OCI-M2 (cell line): ENCODE measurements at regions not wholly inside any gene's neighbourhood (a gene's known extent, or its start where the extent isn't known, plus 50 kb on each side); places are given as distances from the start of the nearest gene placed in this dataset.
"Not testable (repeated sequence)": the region's sequence is repeated elsewhere in the genome, so short reads cannot be mapped to it uniquely, and the experiment has no call there.

Experiments used
- DNase-seq: peaks from one replicate; lab custom pipeline; 2025; ENCODE audit not compliant: unreplicated experiment; lab: John Stamatoyannopoulos, UW

GRCh38 chr6:134678436-134678889 lies 271.4 kb downstream of the ALDH8A1 start:
- DNase-seq, result no peak

GRCh38 chr6:134676307-134677281 lies 273.3 kb downstream of the ALDH8A1 start:
- no peak for DNase-seq

GRCh38 chr6:134675110-134676054 lies 274.5 kb downstream of the ALDH8A1 start:
- DNase-seq, result no peak

- no peak for DNase-seq
These were observed 275.3 kb downstream of the ALDH8A1 start for GRCh38 chr6:134674562-134674961.

- DNase-seq, result no peak
These were observed 280.4 kb downstream of the ALDH8A1 start for GRCh38 chr6:134669485-134669884.

GRCh38 chr6:134667111-134667510 lies 282.8 kb downstream of the ALDH8A1 start:
- DNase-seq, result no peak

- DNase-seq, result no peak
These were observed 283.8 kb downstream of the ALDH8A1 start for GRCh38 chr6:134666125-134666524.

- DNase-seq, result no peak
These were observed 284.7 kb downstream of the ALDH8A1 start for GRCh38 chr6:134665029-134665723.

GRCh38 chr6:134663800-134664535 lies 285.9 kb downstream of the ALDH8A1 start:
- DNase-seq, result no peak

- DNase-seq, result no peak
These were observed 286.5 kb downstream of the ALDH8A1 start for GRCh38 chr6:134663356-134663755.

- no peak for DNase-seq
These were observed 287.7 kb downstream of the ALDH8A1 start for GRCh38 chr6:134662077-134662700.

- DNase-seq, result not testable (repeated sequence)
These were observed 290.0 kb downstream of the ALDH8A1 start for GRCh38 chr6:134659885-134660284.

- no peak for DNase-seq
These were observed 291.3 kb downstream of the ALDH8A1 start for GRCh38 chr6:134658596-134658995.

GRCh38 chr6:134657751-134658527 lies 292.0 kb downstream of the ALDH8A1 start:
- DNase-seq, result no peak

- DNase-seq, result no peak
These were observed 292.6 kb downstream of the ALDH8A1 start for GRCh38 chr6:134657343-134657742.

GRCh38 chr6:134654751-134655150 lies 295.1 kb downstream of the ALDH8A1 start:
- DNase-seq, result no peak

- DNase-seq, result no peak
These were observed 298.4 kb downstream of the ALDH8A1 start for GRCh38 chr6:134651519-134651918.

- DNase-seq, result no peak
These were observed 302.0 kb downstream of the ALDH8A1 start for GRCh38 chr6:134647861-134648260.

GRCh38 chr6:134642819-134643218 lies 307.1 kb downstream of the ALDH8A1 start:
- no peak for DNase-seq
